NCI-H128 (cell line): ENCODE measurements at regions not wholly inside any gene's neighbourhood (a gene's known extent, or its start where the extent isn't known, plus 50 kb on each side); places are given as distances from the start of the nearest gene placed in this dataset.
"Not testable (repeated sequence)": the region's sequence is repeated elsewhere in the genome, so short reads cannot be mapped to it uniquely, and the experiment has no call there.

Source experiments
- DNase-seq: peaks from one replicate; lab custom pipeline; 2025; ENCODE audit not compliant: unreplicated experiment; lab: John Stamatoyannopoulos, UW

DNA sequence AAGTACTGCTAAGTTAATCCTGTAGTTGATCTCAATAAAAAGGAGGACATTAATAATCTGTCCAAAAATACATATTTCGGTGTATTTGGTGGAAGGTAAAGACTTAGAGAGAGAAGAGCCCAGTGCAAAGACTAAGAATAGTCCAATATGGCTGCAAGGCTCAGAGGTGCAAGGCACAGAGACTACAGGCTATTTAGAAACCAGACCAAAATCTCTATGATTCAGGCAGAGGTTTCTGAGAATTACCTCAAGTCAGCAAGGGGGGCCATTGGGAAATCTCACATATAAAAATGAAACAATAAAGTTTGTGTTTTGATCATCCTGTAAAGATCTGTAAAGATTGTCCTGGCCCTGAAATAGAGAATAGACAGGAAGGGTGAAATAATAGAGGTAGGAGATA is 1173.0 kb downstream of the VRK1 start:
- no peak for DNase-seq

DNA sequence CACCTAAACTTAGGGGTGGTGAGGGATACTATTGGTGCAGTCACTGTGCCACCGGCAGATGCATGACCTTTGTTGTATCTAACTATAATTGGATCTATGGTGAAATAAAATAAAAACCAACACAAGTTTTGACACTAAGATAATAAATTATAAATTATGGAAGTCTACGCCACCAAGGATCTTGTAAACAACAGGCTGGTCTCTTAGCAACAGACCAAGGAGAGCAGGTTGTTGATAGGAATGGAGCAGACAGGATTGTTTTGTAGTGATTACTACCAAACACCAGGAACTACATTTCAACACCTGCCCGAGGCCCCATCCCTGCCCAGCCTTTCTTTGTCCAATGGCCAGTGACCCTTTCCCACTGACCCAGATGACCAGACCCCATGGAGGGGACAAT is 1178.0 kb downstream of the VRK1 start:
- no peak for DNase-seq

DNA sequence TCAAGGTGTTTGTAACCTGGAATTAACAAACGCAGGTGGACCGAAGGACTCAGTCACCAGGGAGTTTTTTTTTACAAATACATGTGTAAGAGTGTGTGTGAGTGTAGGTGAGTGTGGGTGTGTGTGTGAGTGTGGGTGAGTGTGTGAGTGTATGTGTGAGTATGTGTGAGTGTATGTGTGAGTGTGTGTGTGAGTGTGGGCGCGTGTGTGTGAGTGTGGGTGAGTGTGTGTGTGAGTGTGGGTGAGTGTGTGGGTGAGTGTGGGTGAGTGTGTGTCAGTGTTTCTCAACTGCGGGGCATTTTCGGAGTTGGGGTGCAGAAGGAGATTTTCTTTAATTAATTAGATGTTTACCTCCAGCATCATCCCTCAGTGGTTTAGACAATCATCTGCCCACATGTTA is 1178.8 kb downstream of the VRK1 start:
- no peak for DNase-seq

DNA sequence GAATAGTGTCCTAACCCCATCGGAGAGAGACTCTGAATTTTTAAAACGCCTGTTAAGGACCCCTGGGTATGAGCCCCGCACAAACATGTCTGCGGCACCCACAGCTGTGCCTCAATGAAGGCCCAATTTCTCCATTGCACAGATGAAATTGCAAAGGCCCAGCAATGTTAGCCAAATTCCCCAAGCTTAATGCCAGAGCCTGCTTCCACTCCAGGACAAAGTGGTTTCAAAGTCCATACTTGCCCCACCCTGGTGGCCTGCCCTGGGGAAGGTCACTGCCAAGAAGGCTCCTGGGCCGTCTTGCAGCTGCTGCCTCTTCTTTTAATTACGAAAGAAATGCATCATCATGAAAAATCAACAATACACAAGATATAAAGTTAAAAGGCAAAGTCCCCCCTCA is 1179.7 kb downstream of the VRK1 start:
- no peak for DNase-seq

DNA sequence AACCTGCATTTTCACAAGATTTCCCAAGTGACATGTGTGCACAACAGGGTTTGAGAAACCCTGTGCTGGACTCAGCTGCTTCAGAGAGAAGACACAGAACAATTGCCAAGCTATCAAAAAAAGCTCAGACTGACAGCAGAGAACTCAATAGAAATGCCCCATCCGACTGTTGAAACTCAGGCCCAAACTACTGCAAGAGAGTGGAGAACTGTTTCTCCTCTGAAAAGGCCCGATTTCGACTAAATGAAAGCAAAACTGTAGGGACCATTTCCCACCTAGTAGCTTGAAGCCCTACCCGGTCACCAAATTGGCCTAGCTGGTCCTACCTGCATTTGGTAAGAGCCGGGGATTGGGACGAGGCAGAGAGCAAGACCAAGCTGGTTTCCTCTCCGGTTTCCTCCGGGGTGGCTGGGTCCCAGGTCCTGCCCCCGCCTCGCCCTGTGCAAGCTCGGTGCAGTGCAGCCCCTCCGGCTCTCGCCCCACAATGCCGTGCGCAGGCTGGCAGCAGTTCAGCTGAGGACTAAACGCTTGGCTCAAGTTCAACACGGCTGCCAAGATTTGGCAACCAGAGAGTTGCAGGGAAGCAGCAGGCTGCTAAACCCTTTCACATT is 1180.6 kb downstream of the VRK1 start:
- DNase-seq, result peak; percentile 96

DNA sequence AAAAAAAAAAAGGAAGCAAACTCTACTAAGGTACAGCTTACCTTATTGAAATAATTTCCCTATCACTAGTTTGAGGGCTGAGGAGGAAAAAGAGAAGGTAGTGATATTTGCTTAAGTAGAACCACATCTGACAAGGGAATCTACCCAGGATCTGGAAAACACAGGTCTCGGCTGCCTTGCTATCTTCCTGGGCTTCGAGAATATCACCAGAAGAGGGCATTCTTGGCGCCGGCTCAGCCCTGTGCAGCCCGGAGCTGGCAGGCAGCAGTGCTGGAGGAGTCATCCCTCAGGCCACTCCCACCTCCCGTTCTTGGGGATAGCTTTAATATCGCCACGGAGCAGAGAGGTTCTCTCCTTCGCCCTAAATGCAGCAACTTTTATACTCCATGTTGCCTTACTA is 1181.2 kb downstream of the VRK1 start:
- DNase-seq, result peak; percentile 66

DNA sequence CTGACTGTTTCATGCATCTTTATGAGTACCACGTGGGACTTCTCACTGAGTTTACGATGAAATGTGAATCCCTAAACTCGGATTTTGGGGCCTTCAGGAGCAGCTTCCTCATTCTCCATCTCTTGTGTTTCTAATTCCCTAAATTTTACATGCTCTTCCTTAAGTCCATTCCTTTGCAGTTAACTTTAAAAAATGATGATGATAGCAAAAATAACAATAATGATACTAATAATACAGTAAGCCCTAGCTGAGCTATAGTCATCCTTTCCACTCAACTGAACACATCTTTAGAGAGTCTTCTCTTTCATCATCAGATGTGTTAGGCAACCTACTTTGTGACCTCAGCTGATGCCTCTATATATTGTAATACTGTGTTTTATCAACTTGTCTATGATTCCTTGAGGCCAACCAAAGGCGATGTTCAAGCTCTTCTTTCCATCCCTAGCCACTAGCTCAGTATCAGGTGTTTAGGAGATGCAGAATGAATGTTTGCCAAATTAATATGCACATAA is 1196.4 kb downstream of the VRK1 start:
- no peak for DNase-seq

DNA sequence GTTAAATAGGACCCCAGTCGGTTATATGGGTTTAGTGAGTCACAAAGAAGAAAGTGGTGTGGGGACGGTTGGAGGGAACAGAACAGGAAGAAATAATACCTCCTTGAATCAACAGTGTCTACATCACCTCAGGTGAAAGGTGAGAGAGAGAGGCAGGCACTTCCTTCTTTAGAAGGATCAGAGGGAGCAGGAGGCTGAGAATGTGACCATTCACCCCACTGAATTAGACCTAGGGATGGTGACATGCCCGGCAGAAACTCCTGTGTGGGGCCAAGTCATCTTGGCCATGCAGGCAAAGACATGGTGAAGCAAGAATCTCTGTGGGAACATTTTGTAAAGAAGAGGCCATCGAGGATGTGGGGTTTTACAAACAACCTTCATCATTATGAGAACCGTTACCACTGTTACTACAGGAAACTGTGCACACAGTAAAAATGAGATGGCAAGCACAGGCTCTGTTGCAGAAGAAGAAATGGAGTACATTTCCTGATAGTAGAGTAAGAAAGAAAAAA is 1196.9 kb downstream of the VRK1 start:
- no peak for DNase-seq

DNA sequence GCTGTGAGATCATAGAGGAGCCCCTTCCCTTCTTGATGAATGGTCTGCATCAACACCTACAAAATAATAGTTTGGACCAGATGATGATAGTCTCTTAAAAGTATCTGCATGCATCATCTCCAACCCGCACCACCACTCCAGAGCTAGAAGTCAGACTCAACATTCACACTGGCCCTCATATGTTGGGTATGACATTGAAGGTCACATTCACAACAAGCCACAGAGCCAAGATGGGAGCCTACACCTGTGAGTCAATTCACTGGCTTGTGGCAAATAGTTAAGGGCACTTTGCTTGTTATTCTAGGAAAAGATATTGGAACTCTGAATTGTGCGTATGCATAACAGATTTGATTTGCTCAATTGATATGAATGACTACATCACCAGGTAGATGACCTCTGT is 1197.9 kb downstream of the VRK1 start:
- DNase-seq, result no peak

DNA sequence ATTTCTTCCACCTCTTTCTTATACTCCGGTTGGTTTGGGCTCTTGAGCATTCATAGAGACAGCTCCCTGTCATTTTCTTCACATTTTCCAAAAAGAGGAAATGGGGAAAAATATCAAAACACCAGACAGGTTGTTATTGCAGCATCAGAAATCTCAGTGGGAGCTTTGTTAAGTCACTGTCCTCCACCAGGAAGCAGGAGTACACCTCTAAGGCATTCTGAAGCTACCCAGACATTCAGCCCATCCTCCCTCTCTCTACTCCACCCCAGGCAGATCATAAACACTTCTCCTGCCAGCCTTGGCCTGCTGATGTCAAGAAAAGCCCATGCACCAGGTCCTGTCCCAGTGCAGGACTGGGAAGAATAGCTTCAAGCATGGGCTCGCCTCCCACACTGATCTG is 1198.3 kb downstream of the VRK1 start:
- no peak for DNase-seq

DNA sequence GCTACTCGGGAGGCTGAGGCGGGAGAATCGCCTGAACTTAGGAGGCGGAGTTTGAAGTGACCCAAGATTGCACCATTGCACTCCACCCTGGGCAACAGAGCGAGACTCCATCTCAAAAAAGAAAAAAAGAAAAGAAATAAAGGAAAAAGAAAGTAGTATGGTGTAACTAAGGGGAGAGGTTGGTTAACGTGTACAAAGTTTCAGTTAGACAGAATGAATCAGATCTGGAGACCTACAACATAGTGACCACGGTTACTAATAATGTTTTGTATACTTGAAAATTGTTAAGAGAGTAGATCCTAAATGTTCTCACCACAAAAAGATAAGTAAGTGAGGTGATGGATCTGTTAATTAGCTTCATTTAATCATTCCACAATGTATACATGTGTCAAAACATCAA is 1208.8 kb downstream of the VRK1 start:
- no peak for DNase-seq

DNA sequence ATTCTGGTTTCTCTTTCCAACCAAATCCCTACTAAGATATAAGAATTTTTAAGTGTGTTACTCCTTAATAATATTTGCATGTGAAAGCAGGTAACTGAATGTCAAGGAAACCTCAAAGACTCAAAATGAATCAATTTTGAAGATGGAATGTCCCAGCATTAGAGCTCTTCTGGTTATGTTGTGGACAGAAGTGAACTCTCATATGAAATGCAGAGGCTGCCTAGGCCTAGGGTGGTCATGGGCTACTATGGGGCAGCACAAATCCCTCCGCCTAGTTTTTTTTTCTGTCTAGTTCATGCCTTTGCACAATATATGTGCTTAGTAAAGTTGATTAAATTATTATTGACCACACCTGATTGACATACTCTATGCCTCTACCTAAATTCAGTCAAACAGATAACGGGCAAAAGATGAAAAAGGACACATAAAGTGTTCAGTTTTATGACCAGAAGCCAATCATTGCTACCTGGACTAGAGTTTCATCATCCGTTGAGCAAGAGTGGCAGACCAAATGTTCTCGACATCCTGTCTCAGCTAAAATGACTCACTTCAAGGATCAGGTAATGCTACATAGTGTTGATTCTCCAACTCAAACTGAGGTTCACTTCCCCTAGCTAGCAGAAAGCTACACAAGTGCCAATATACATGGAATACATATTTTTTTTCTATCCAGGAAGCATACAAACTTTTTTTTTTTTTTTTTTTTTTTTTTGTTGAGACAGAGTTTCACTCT is 1211.4 kb downstream of the VRK1 start:
- DNase-seq, result no peak

DNA sequence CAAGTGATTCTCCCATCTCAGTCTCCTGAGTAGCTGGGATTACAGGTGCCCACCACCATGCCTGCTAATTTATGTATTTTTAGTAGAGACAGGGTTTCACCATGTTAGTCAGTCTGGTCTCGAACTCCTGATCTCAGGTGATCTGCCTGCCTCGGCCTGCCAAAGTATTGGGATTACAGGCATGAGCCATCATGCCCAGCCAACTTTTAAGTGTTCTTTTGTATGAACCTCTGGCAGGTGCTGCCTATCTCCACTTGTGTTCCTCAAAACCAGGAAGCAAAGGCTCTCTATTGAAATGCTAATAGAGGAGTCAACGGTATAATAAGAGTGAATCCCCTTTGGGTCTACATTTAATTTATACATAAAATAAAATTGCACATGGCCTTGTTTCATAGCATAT is 1212.0 kb downstream of the VRK1 start:
- not testable (repeated sequence) for DNase-seq

DNA sequence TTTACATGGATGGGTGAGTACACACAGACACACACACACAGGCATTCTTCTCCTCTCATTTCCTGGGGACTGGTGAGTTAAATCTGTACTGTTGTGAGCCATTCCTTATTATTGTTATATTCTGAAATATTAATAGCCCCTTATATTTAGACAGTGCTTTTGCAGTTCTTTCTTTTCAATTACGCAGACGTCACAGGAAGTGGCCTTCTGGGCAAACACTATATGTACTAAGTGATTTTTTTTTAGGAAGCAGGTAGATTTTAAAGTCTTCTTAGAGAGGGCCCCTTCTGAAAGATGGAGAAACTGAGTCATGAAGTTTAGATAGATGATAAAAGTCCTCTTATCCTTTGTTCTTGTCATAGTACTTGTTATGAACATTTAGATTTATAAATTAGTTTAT is 1213.6 kb downstream of the VRK1 start:
- no peak for DNase-seq

DNA sequence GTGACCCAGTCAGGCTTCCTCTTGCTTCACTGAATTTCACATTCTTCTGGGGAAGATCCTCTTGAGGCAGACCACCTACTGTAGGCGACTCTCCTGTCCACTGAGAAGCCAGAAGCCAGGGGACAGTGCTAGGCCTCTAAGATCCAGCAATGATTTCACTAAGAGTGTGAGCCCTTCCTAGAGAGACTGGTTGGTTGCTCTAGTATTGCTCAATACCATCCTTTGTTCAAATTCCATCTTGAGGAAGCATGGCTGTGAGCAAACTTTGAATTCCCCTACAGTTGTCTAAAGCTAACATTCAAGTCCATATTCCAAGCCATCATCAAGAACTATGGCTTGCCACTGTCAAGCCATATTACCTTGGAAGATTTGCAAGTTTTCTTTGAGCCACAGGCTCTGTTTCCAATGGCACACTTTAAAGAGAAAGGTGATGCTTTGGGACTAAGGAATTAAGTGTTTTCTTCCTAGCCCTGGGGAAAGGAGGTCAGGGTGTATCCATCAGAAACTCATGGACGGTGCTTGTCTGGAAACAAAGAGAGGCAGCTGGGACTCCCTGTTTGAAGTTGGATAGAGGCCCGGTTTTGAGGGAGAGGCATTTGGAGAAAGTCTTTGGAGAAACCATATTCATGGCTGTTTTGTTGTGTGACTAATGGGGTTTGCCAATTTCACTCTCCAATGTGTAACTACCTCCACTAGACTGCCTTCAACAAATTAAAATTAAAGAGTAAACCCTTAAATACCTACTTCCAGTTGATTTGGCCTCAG is 1217.9 kb downstream of the VRK1 start:
- no peak for DNase-seq

DNA sequence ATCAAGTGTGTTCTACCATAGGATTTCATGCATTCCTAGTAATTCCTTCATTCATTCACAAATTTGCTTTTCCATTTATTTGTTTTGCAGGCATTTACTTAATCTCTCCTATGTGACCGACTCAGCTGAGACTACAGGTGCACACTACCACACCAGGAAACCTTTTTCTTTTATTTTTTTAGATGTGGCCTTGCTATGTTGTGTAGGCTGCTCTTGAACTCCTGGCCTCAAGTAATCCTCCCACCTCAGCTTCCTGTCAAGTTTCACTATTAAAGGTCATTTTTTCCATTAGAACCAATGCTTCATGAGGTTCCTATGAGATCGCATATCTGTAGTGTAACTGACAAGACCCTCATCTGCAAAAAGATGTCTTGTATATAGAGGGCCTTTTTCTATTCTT is 1218.7 kb downstream of the VRK1 start:
- DNase-seq, result no peak

DNA sequence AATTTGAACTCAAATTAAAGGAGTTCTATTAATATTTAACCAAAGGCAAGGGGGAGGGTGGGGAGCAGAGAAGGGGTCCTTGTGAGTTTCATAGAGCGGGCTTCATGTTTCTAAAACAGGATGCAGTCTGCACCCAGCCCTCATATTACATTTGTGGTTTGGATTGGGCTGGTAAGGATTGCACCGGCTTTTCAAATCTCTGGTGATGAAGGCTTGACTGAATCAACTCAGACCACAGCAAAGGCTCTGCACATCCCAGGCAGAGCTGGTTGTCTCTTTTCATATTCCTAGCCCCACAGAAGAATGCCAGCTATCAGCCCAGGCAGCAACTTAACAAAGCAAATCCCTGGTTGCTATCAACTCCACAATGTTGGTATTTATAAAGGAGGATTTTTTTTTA is 1221.4 kb downstream of the VRK1 start:
- no peak for DNase-seq

DNA sequence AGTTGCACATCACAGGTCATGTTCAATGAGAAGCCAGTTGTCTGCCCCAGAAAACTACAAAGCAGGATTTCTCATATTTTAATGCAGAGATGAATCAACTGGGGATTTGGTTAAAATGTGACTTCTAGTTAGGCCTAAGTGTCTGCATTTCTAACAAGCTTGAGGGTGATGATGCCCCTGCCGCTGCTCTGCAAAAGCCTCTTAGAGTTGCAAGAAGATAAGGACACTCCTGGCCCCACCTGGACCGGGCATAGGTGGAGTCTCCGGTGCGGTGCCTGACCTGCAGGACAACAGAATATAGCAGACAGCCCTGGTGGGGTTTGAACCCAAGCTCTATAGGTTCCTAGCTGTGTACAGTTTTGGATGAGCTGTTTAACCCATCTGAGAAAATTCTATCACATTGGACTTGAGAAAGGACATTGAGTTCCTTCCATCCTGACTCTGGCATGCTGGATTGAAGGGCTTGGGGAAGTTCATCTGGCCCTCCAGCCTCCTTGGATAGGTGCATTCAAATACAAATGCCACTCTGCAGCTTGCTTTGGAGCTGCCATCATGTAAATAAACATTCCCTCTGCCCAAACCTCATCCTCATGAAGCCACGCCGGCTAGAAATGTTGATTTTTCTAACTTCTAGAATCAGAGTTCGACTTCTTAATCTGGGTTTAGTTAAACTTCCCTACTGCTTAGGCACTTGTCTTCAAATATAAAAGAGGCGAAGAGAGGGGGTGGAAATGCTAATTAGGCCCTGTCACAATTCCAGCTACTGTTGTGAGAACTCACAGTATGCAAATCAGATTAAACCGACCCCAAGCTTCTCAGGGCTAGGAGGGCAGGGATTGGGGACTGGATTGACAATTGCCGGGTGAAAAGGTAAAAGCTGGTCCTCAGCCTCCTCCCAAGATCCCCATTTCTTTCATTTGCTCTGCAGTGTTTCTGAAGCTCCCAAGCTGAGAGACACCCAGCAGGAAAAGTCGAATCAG is 1225.6 kb downstream of the VRK1 start:
- DNase-seq, result no peak

DNA sequence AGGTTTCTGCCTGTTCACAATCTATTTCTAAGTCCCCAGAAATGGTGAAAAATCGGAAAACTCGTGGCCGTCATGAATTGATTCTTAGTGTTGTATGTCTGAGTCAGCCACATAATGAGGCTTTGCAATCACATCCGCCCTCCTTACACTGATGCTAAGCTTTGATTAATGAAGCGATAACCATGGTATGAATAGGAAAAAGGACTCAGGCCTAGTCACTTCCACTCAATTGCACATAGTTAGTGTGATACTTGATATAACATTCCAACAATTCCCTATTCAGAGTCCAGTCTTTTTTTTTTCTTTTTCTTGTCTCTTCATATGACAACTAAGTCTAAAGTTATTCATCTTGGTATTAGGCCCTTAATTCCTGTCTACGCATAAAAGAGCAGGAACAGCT is 1231.0 kb downstream of the VRK1 start:
- DNase-seq, result no peak

DNA sequence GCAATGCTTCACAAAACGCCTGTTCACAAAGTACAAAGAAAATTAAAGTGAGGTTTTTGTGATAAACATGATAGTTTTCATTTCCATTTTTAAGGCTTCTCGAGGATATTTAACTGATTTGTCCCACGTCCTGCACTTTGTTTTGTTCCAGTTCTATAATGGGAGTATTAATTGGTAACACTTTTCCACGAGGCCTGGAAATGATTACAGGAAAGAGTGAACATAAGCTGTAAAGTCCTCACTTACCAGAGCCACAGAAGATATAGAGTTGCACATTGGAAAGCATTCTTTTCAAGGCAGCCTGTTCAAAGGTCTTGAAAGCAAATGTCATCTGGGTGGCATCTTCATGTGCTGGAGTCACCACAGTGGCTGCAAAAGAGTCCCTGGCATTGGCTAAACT is 1236.6 kb downstream of the BCL11B start:
- no peak for DNase-seq

DNA sequence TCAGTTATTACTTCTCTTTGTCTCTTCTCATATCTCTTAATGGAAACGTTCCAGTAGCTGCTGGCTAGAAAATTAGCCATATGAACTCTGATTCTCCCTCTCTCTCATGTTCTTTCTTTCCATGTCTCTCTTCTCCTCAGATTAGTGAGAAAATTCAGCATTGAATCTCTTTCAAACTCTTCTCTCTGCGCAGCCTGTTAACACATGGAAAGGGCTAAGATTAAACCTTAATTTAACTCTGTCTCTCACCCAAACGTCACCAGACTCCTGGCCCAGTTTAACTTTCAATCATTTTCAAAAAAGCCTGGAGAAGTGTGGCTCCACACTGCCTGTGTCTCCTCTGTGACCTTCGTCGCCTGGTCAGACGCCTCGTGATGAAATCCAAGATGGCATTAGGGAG is 1234.2 kb downstream of the BCL11B start:
- no peak for DNase-seq
